A549 (cell line): ENCODE measurements at regions not wholly inside any gene's neighbourhood (a gene's known extent, or its start where the extent isn't known, plus 50 kb on each side); places are given as distances from the start of the nearest gene placed in this dataset.
A peak's percentile ranks its signal among the peaks of the same experiment; 100 is the strongest.

Experiments used
- ATAC-seq, 2 experiments: fragments of 200-7000 bp in 1 of 2; fragments of >200 bp in 1 of 2; cut with Nextera tagmentation in 1 of 2; cut with Tn5 transposase in 1 of 2; 3 replicates each; pipeline versions ENCODE4 v1.8.0 to v1.9.1; 2018 to 2020; ENCODE audit warnings: mild to moderate bottlenecking in 1 of 2, moderate library complexity in 1 of 2
- CTCF ChIA-PET: fragments of 300-600 bp; sonication (Branson Sonifier 250); formaldehyde crosslinking; extraction: SDS; loops from one replicate; lab custom pipeline; 2021; ENCODE audit warnings: antibody characterized with exemption, inconsistent platforms; lab: Yijun Ruan, JAX
- POLR2A ChIA-PET: fragments of 350-600 bp; formaldehyde crosslinking; extraction: SDS; loops from one replicate; lab custom pipeline; 2021; ENCODE audit warnings: antibody characterized with exemption, inconsistent platforms; lab: Yijun Ruan, JAX
- DNase-seq, 2 experiments: peaks; one replicate each; pipeline versions ENCODE4 v3.0.0 to v3.0.0-alpha.2; 2011 to 2016; ENCODE audit warnings: low read depth in 1 of 2, low spot score in 1 of 2
- FAIRE-seq: peaks from 2 replicates; lab custom pipeline; 2011; peaks lifted over from hg19 to GRCh38; lab: Jason Lieb, UNC
- H3K27ac ChIP-seq, 2 experiments: fragments of >200 bp; sonication (Bioruptor Twin); formaldehyde crosslinking; 3 replicates each; pipeline ENCODE4 v1.5.1; 2016 to 2017
- H3K4me1 ChIP-seq: fragments of >200 bp; sonication (Bioruptor Twin); formaldehyde crosslinking; 3 replicates; pipeline ENCODE4 v1.6.1; 2016
- H3K4me2 ChIP-seq: fragments of >200 bp; sonication (Bioruptor Twin); formaldehyde crosslinking; 3 replicates; pipeline ENCODE4 v1.6.1; 2016
- H3K4me3 ChIP-seq: fragments of >200 bp; sonication (Bioruptor Twin); formaldehyde crosslinking; 3 replicates; pipeline ENCODE4 v1.5.1; 2016
- H3K9me3 ChIP-seq: fragments of >200 bp; sonication (Bioruptor Twin); formaldehyde crosslinking; 3 replicates; pipeline ENCODE4 v1.6.1; 2016
- BHLHE40 ChIP-seq: IDR thresholded peaks from 2 replicates; pipeline ENCODE4 v1.6.1; 2012; ENCODE audit warnings: low read depth, low read length, inconsistent platforms
- CBX8 ChIP-seq: fragments of 200-600 bp; sonication (generic); IDR thresholded peaks from 2 replicates; pipeline ENCODE4 v1.6.1; 2016
- CHD2 ChIP-seq: fragments of 150-350 bp; IDR thresholded peaks from 2 replicates; pipeline ENCODE4 v1.6.1; 2014; ENCODE audit warnings: low read length; ENCODE audit not compliant: partially characterized antibody
- CHD4 ChIP-seq: fragments of 200-600 bp; sonication (generic); IDR thresholded peaks from 2 replicates; pipeline ENCODE4 v1.6.1; 2016; ENCODE audit warnings: antibody characterized with exemption, mild to moderate bottlenecking, borderline replicate concordance
- EHF ChIP-seq: fragments of 250-450 bp; sonication (Bioruptor Pico); IDR thresholded peaks from 2 replicates; pipeline ENCODE4 v1.5.0; 2020; ENCODE audit warnings: mild to moderate bottlenecking
- EHMT2 ChIP-seq: fragments of 200-600 bp; sonication (generic); IDR thresholded peaks from 2 replicates; pipeline ENCODE4 v1.6.1; 2016; ENCODE audit warnings: antibody characterized with exemption, low read depth, mild to moderate bottlenecking, moderate library complexity
- FOSL2 ChIP-seq, 2 experiments: fragments of 450-650 bp in 1 of 2; fragments of >200 bp in 1 of 2; sonication (Bioruptor Twin) in 1 of 2; formaldehyde crosslinking; IDR thresholded peaks; 2 replicates each; pipeline versions ENCODE4 v1.5.0 to v1.6.1; 2016 to 2020; ENCODE audit warnings: mild to moderate bottlenecking in 1 of 2, moderate library complexity in 1 of 2
- FOXS1 ChIP-seq: fragments of 250-450 bp; sonication (Bioruptor Pico); IDR thresholded peaks from 2 replicates; pipeline ENCODE4 v1.5.0; 2020; ENCODE audit warnings: mild to moderate bottlenecking, moderate library complexity
- GATA3 ChIP-seq: IDR thresholded peaks from 2 replicates; pipeline ENCODE4 v1.6.1; 2012; ENCODE audit warnings: borderline replicate concordance
- HDAC2 ChIP-seq: fragments of 200-600 bp; sonication (generic); IDR thresholded peaks from 2 replicates; pipeline ENCODE4 v1.6.1; 2016
- HES2 ChIP-seq: fragments of >200 bp; sonication (Bioruptor Twin); formaldehyde crosslinking; IDR thresholded peaks from 2 replicates; pipeline ENCODE4 v1.6.1; 2016
- HEYL ChIP-seq: fragments of 250-450 bp; sonication (Bioruptor Pico); IDR thresholded peaks from 2 replicates; pipeline ENCODE4 v1.8.0; 2021; ENCODE audit warnings: mild to moderate bottlenecking, moderate library complexity
- HMGXB4 ChIP-seq: fragments of 250-450 bp; sonication (Bioruptor Pico); IDR thresholded peaks from 2 replicates; pipeline ENCODE4 v1.5.0; 2021; ENCODE audit warnings: mild to moderate bottlenecking, moderate library complexity, borderline replicate concordance
- HOXB13 ChIP-seq: fragments of 250-450 bp; sonication (Bioruptor Pico); IDR thresholded peaks from 2 replicates; pipeline ENCODE4 v1.5.0; 2020; ENCODE audit warnings: low read depth, mild to moderate bottlenecking, moderate library complexity
- HOXB5 ChIP-seq: fragments of 250-450 bp; sonication (Bioruptor Pico); IDR thresholded peaks from 2 replicates; pipeline ENCODE4 v1.5.0; 2020; ENCODE audit warnings: mild to moderate bottlenecking, moderate library complexity
- JUNB ChIP-seq: fragments of >200 bp; sonication (Bioruptor Twin); formaldehyde crosslinking; IDR thresholded peaks from 2 replicates; pipeline ENCODE4 v1.6.1; 2016
- MAZ ChIP-seq: fragments of 150-350 bp; IDR thresholded peaks from 2 replicates; pipeline ENCODE4 v1.6.1; 2014; ENCODE audit warnings: antibody characterized with exemption, low read depth, low read length, borderline replicate concordance
- MYC ChIP-seq: IDR thresholded peaks from 2 replicates; pipeline ENCODE4 v1.6.1; 2012; ENCODE audit warnings: mild to moderate bottlenecking, inconsistent platforms, low read length, improper control_type of control experiment, borderline replicate concordance
- NPAS2 ChIP-seq: fragments of 250-450 bp; sonication (Bioruptor Pico); IDR thresholded peaks from 2 replicates; pipeline ENCODE4 v1.8.0; 2022; ENCODE audit warnings: mild to moderate bottlenecking, moderate library complexity, borderline replicate concordance
- NR3C1 ChIP-seq: fragments of >200 bp; sonication (Bioruptor Twin); formaldehyde crosslinking; IDR thresholded peaks from 3 replicates; pipeline ENCODE4 v1.6.1; 2017
- PHF8 ChIP-seq: fragments of 200-600 bp; sonication (generic); IDR thresholded peaks from 2 replicates; pipeline ENCODE4 v1.6.1; 2016; ENCODE audit warnings: low read depth, mild to moderate bottlenecking, antibody characterized with exemption, moderate library complexity, borderline replicate concordance
- POLR2AphosphoS2 ChIP-seq: conservative IDR thresholded peaks from 2 replicates; pipeline ENCODE4 v1.6.1; 2012; ENCODE audit warnings: low read length, improper control_type of control experiment, inconsistent platforms
- RAD21 ChIP-seq, 2 experiments: fragments of >200 bp in 1 of 2; sonication (Bioruptor Twin) in 1 of 2; formaldehyde crosslinking in 1 of 2; IDR thresholded peaks in 1 of 2; conservative IDR thresholded peaks in 1 of 2; 2 replicates in 1 of 2; 3 replicates in 1 of 2; pipeline ENCODE4 v1.6.1; 2012 to 2018; ENCODE audit warnings: inconsistent platforms in 1 of 2
- RCOR1 ChIP-seq: fragments of 150-350 bp; IDR thresholded peaks from 2 replicates; pipeline ENCODE4 v1.6.1; 2014; ENCODE audit warnings: antibody characterized with exemption, low read length, low read depth
- SREBF2 ChIP-seq: fragments of 450-650 bp; IDR thresholded peaks from 2 replicates; pipeline ENCODE4 v1.6.1; 2014; ENCODE audit warnings: mild to moderate bottlenecking, moderate library complexity
- ZC3H11A ChIP-seq: fragments of 450-650 bp; IDR thresholded peaks from 2 replicates; pipeline ENCODE4 v1.6.1; 2014; ENCODE audit warnings: antibody characterized with exemption, mild to moderate bottlenecking
- ZSCAN20 ChIP-seq: fragments of 250-450 bp; sonication (Bioruptor Pico); IDR thresholded peaks from 2 replicates; pipeline ENCODE4 v1.8.0; 2022; ENCODE audit warnings: mild to moderate bottlenecking, moderate library complexity
- WGBS: methylation state at CpG from one replicate; pipeline ENCODE4 v1.1.6; 2017; ENCODE audit errors: missing lambda C conversion rate; 5-methylcytosine and 5-hydroxymethylcytosine counted together

GRCh38 chr13:34772206-34772605 is 169.9 kb upstream of the NBEA start:
- TF ChIP-seq HEYL (CRISPR knock-in tag) (no peak), JUNB (no peak), HMGXB4 (no peak), FOXS1 (CRISPR knock-in tag) (no peak), BHLHE40 (no peak), GATA3 (no peak), EHF (CRISPR knock-in tag) (no peak)
- WGBS: 71% methylated on average over 2 of the region's 2 CpGs
- no peak overlapping the region for H3K4me2 ChIP-seq
- H3K4me3 ChIP-seq: no peak overlapping the region
- H3K4me1 ChIP-seq: no peaks in the 10 kb centered on the region
- no peak overlapping the region for H3K27ac ChIP-seq
- no peak for FAIRE-seq
- no peaks in the 10 kb centered on the region for H3K9me3 ChIP-seq
- no peak for ATAC-seq
- DNase-seq: no peak
- ChIA-PET POLR2A (no interaction called here), CTCF (no interaction called here)

GRCh38 chr13:34772881-34773280 is 169.2 kb upstream of the NBEA start:
- peak in 1 of 2 experiments; percentile 7 for DNase-seq
- ChIA-PET POLR2A (no interaction called here), CTCF (no interaction called here)
- 44% methylated on average over 3 of the region's 3 CpGs for WGBS
- TF ChIP-seq SREBF2: no peak
- TF ChIP-seq HDAC2: no peak
- TF ChIP-seq EHF (CRISPR knock-in tag): no peak
- no peak for TF ChIP-seq NPAS2 (CRISPR knock-in tag)
- no peak for TF ChIP-seq MAZ
- Histone ChIP-seq H3K4me2 (no peak overlapping the region), H3K9me3 (no peaks in the 10 kb centered on the region), H3K4me3 (no peak overlapping the region), H3K27ac (no peak overlapping the region), H3K4me1 (no peaks in the 10 kb centered on the region)
- no peak for ATAC-seq
- no peak for FAIRE-seq

- Histone ChIP-seq H3K4me1 (no peaks in the 10 kb centered on the region), H3K4me3 (no peak overlapping the region), H3K4me2 (no peak overlapping the region), H3K27ac (no peak overlapping the region), H3K9me3 (no peaks in the 10 kb centered on the region)
- 85% methylated on average over 2 of the region's 2 CpGs for WGBS
- ATAC-seq (no peak), DNase-seq (no peak), FAIRE-seq (no peak)
- TF ChIP-seq HES2 (no peak), CBX8 (no peak)
- POLR2A ChIA-PET: no interaction called here
- CTCF ChIA-PET: no interaction called here
Measured at GRCh38 chr13:34776390-34776981, 165.6 kb upstream of the NBEA start.

- Histone ChIP-seq H3K9me3 (no peaks in the 10 kb centered on the region), H3K4me1 (no peaks in the 10 kb centered on the region), H3K27ac (no peak overlapping the region), H3K4me3 (no peak overlapping the region)
- POLR2A ChIA-PET: no interaction called here
- DNase-seq: no peak
- CTCF ChIA-PET: no interaction called here
- FAIRE-seq: no peak
- TF ChIP-seq NR3C1 (no peak), ZC3H11A (no peak), CHD4 (no peak), RAD21 (conservative IDR thresholded peaks at IDR 0.05 in 1 of 2, IDR thresholded peaks at IDR 0.05 in 1 of 2) (no peak), EHMT2 (no peak), GATA3 (no peak), CBX8 (no peak), BHLHE40 (no peak), HES2 (no peak), HOXB5 (CRISPR knock-in tag) (no peak), MYC (no peak), HOXB13 (CRISPR knock-in tag) (no peak), NPAS2 (CRISPR knock-in tag) (no peak), MAZ (no peak), RCOR1 (no peak), PHF8 (no peak), CHD2 (no peak), FOSL2 (IDR thresholded peaks at IDR 0.05) (no peak), FOSL2 (CRISPR knock-in tag; IDR thresholded peaks at IDR 0.05) (no peak), ZSCAN20 (CRISPR knock-in tag) (no peak), POLR2AphosphoS2 (no peak)
- TF ChIP-seq, all 56 proteins: peak for 0
- 87% methylated on average over 8 of the region's 8 CpGs for WGBS
- H3K4me2 ChIP-seq: no peak overlapping the region
- no peak for ATAC-seq
Measured at GRCh38 chr13:34777089-34777913, 164.8 kb upstream of the NBEA start.
